H7 (cell line): ENCODE measurements at regions not wholly inside any gene's neighbourhood (a gene's known extent, or its start where the extent isn't known, plus 50 kb on each side); places are given as distances from the start of the nearest gene placed in this dataset.

Experiments
- DNase-seq: peaks from one replicate; pipeline ENCODE4 v3.0.0; 2012
- H3K27me3 ChIP-seq: 2 replicates; pipeline ENCODE4 v1.6.0; 2011; ENCODE audit warnings: mild to moderate bottlenecking, low read length; ENCODE audit not compliant: control insufficient read depth, insufficient read depth
- H3K36me3 ChIP-seq: replicated peaks from 2 replicates; pipeline ENCODE4 v1.5.1; 2011; ENCODE audit warnings: low read length; ENCODE audit not compliant: control insufficient read depth, insufficient read depth
- H3K4me3 ChIP-seq: 2 replicates; pipeline ENCODE4 v1.5.1; 2011; ENCODE audit warnings: low read depth, mild to moderate bottlenecking, control low read depth, low read length, moderate library complexity; ENCODE audit not compliant: insufficient read depth

DNA sequence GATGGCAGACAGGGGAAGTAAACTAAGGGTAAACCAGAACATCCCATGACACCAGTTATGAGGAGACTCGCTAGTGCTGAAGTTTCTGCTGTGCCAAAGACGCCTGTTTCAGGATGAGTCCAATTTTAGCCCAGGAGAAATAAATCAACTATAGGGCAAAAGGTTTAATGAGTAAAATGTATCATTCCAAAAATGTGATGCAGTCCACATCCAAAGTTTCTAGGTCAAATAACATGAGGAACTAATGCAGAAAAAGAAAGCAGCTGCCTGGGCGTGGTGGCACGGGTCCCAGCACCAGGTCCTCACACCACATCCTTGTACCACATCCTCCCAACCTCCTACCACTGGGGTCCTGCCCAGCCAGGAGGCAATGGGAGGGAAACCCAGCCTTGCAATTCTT is 126.9 kb upstream of the CTAGE1 start:
- no peak for DNase-seq

GRCh38 chr18:22545066-22545760 is 127.5 kb upstream of the CTAGE1 start:
- no peaks in the 10 kb centered on the region for H3K36me3 ChIP-seq
- peaks cover 2% of the 10 kb centered on the region; the same call in 1 of the 2 replicates for H3K27me3 ChIP-seq
- no peak overlapping the region for H3K4me3 ChIP-seq
- no peak for DNase-seq

More for the DNA sequence above, 126.9 kb upstream of the CTAGE1 start:
- no peak overlapping the region for H3K4me3 ChIP-seq
- peaks cover 2% of the 10 kb centered on the region; the same call in 1 of the 2 replicates for H3K27me3 ChIP-seq
- H3K36me3 ChIP-seq = no peaks in the 10 kb centered on the region

GRCh38 chr18:22546905-22547570 is 129.3 kb upstream of the CTAGE1 start:
- Histone ChIP-seq H3K36me3 (no peaks in the 10 kb centered on the region), H3K4me3 (no peak overlapping the region), H3K27me3 (peaks cover 2% of the 10 kb centered on the region; the same call in 1 of the 2 replicates)
- DNase-seq = no peak

DNA sequence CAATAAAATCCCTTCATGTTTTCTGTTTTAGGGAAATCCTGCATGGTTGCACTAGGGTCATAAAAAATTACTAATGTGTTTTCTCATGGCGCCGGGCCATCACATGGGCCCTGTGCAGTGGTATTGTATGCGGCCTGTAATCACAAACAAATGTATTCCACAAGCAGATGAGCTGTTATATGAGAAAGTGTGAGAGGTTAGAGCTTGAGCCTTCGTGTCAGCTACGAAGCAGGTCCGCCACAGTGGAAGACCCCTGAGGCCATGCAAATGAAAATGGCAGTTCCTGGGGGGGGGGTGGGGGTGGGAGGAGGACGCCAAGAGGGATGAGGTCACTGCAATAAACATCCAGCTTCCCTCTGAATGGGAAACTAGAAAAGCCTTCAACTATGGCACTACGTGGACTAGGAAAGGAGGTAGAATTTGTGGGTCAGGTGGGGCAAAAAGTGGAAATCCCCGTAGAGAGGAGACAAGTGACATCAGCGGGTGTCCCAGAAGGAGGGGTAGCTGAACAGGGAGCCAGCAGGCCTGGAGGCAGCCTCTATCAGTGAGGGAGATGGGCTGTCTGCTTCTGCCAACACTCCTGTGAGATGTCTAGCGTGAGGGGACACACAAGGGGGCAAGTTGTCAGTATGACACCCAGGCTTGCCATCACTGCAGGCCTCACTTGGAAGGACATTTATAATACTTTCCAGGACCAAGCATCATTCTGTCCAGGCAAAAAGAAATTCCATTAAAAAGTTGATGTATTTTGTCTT is 130.3 kb upstream of the CTAGE1 start:
- H3K27me3 ChIP-seq = peaks cover 2% of the 10 kb centered on the region; the same call in 1 of the 2 replicates
- no peak for DNase-seq
- H3K4me3 ChIP-seq = no peak overlapping the region
- no peaks in the 10 kb centered on the region for H3K36me3 ChIP-seq

GRCh38 chr18:22549260-22549937 is 131.7 kb upstream of the CTAGE1 start:
- H3K4me3 ChIP-seq = no peak overlapping the region
- H3K27me3 ChIP-seq = peaks cover 2% of the 10 kb centered on the region; the same call in 1 of the 2 replicates
- no peak for DNase-seq
- H3K36me3 ChIP-seq = no peaks in the 10 kb centered on the region

DNA sequence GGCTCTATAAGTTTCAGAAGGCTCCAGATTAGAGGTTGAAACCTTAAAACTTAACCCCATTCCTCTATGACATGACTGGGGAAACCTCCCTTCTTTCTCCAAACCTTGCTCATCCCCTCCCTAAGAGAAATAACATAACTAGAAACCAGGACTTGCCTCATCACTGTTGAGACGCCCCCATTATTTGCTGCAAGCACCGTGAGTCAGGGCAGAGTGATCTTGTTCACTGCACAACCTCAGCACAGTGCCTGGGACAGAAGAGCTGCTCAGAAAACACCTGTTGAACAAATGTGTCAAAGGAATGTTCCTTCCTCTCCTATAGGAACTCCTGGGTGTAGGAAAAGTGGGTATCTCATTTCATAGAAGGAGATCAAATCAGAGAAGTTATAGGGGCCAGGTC is 132.7 kb upstream of the CTAGE1 start:
- no peak overlapping the region for H3K4me3 ChIP-seq
- H3K36me3 ChIP-seq = no peaks in the 10 kb centered on the region
- H3K27me3 ChIP-seq = peaks cover 2% of the 10 kb centered on the region; the same call in 1 of the 2 replicates
- DNase-seq = no peak

DNA sequence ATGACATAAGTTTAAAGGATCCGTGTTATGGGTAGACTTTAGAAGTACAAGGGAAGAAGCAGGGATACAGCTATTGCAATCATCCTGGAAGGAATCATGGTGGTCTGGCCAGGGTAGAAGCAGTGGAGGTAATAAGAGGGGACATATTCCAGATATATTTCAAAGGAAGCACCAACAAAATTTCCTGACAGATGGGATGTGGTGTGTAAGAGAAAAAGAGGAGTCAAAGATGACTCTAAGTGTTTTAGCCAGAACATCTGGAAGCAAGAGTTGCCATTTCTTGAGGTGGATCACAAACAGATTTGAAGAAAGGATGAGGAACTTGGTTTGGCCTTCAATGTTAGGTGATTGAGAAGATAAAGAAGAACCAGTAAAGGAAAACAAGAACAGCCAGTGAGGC is 133.1 kb upstream of the CTAGE1 start:
- Histone ChIP-seq H3K27me3 (peaks cover 2% of the 10 kb centered on the region; the same call in 1 of the 2 replicates), H3K4me3 (no peak overlapping the region), H3K36me3 (no peaks in the 10 kb centered on the region)
- DNase-seq = no peak

DNA sequence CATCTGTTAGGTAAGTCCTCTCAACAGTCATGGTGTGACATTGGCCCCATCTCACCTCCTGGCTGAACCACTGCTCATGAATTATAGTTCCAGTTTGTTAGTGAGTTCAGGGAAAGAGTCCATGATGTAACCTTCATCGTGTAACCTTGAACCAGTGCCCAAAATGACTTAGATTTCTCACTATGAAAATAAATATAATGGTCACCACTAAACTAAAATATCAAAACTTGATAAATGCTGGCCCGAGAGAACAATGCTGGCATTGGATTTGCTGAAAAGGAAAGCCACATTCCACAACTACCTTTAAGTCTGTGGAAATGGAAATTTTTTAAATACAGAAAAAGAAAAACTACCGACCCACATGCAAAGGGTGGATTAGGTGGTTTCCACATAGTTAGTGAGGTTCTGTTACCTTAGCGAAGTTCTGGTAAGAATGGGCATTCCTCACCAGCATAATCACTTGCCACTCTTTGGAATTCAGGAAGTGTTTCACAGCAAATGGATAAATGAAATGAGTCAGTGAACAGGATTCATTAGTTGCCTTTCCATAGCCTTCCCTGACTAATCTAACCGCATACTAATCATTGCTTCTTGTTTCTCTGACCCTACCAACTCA is 133.9 kb upstream of the CTAGE1 start:
- H3K36me3 ChIP-seq = no peaks in the 10 kb centered on the region
- H3K4me3 ChIP-seq = no peak overlapping the region
- DNase-seq = no peak

GRCh38 chr18:22552254-22552653 is 134.5 kb upstream of the CTAGE1 start:
- Histone ChIP-seq H3K4me3 (no peak overlapping the region), H3K36me3 (no peaks in the 10 kb centered on the region), H3K27me3 (peaks cover 7% of the 10 kb centered on the region; the same call in 1 of the 2 replicates)
- DNase-seq = no peak

More for the DNA sequence above, 133.9 kb upstream of the CTAGE1 start:
- peaks cover 3% of the 10 kb centered on the region; the same call in 1 of the 2 replicates for H3K27me3 ChIP-seq

GRCh38 chr18:22552899-22553460 is 135.3 kb upstream of the CTAGE1 start:
- Histone ChIP-seq H3K36me3 (no peaks in the 10 kb centered on the region), H3K27me3 (peaks cover 11% of the 10 kb centered on the region), H3K4me3 (no peak overlapping the region)
- DNase-seq = no peak

- no peak for DNase-seq
- Histone ChIP-seq H3K36me3 (no peaks in the 10 kb centered on the region), H3K27me3 (peaks cover 35% of the 10 kb centered on the region), H3K4me3 (no peak overlapping the region)
These were observed 138.8 kb upstream of the CTAGE1 start for GRCh38 chr18:22556222-22557167.

GRCh38 chr18:22557168-22557941 is 139.6 kb upstream of the CTAGE1 start:
- Histone ChIP-seq H3K4me3 (no peak overlapping the region), H3K36me3 (no peaks in the 10 kb centered on the region), H3K27me3 (peaks cover 35% of the 10 kb centered on the region)
- DNase-seq = no peak
